KOPT-K1 (cell line): ENCODE measurements at regions not wholly inside any gene's neighbourhood (a gene's known extent, or its start where the extent isn't known, plus 50 kb on each side); places are given as distances from the start of the nearest gene placed in this dataset.

Experiments
- H3K27ac ChIP-seq: fragments of 200-600 bp; sonication (generic); 2 replicates; pipeline ENCODE4 v1.5.1; 2016; ENCODE audit warnings: antibody characterized with exemption, mild to moderate bottlenecking, low read depth, low read length; ENCODE audit not compliant: poor library complexity, severe bottlenecking
- H3K36me3 ChIP-seq: fragments of 200-600 bp; sonication (generic); 2 replicates; pipeline ENCODE4 v1.5.1; 2017; ENCODE audit warnings: antibody characterized with exemption, mild to moderate bottlenecking, low read length, moderate library complexity; ENCODE audit not compliant: insufficient read depth
- H3K9me3 ChIP-seq: fragments of 200-600 bp; sonication (generic); 2 replicates; pipeline ENCODE4 v1.5.1; 2017; ENCODE audit warnings: antibody characterized with exemption, low read length, mild to moderate bottlenecking; ENCODE audit not compliant: insufficient read depth, poor library complexity, severe bottlenecking

DNA sequence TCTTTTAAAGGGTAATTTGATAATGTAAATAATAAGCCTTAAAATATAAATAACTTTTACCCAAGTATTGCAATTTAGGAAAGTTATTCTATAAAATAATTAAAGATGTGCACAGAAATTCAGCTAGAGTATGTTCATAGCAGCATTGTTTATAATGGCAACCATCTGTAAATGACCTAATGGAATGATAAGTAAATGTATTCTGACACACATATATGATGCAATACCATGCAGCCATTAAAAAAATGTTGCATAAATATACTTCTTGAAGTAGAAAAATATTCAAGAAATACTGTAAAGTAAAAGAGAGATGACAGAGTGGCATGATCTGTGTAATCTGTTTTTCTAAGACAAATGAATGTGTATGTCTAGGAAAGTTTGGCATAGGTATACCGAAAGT is 545.7 kb downstream of the ZEB2 start:
- Histone ChIP-seq H3K36me3 (no peaks in the 10 kb centered on the region), H3K27ac (no peak overlapping the region), H3K9me3 (no peaks in the 10 kb centered on the region)

DNA sequence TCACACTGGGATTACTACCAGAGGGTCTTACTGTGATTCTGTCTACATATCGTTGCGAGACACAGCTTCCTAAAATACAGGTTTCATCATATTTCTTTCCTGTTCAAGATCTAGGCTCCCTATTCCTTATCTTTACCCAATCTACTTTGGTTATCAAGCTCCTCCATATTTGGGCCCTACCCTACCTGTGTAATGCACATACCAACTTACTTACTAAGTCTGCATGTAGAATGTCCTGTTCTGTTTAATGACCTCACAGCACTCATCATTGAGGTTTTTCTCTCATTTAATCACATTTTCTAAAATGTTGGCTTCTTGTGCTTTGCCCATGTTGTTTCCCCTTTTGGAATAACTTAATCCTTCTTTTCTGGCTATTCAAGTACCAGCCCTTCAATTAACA is 551.1 kb downstream of the ZEB2 start:
- no peaks in the 10 kb centered on the region for H3K9me3 ChIP-seq
- H3K36me3 ChIP-seq, result no peaks in the 10 kb centered on the region

DNA sequence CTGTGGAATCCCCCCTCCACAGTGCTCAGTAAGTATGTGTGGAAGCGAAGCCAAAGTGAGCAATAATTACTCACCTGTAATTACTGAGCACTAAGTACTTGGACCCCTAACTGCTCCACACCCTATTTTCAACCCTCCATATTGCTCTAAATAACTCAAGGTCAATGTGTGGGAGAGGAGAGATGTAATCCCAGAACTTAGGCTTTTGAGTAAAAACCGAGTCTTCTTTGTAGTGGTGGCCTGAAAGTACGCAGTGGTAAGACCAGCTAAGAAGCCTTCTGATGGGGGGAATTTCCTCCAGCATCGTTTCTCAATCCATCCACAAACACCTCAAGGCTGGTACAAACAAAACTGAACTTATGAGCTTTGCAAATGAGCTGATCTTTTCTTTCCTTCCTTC is 551.6 kb downstream of the ZEB2 start:
- Histone ChIP-seq H3K36me3 (no peaks in the 10 kb centered on the region), H3K9me3 (no peaks in the 10 kb centered on the region), H3K27ac (no peak overlapping the region)

More for the DNA sequence above, 551.1 kb downstream of the ZEB2 start:
- H3K27ac ChIP-seq, result no peak overlapping the region

DNA sequence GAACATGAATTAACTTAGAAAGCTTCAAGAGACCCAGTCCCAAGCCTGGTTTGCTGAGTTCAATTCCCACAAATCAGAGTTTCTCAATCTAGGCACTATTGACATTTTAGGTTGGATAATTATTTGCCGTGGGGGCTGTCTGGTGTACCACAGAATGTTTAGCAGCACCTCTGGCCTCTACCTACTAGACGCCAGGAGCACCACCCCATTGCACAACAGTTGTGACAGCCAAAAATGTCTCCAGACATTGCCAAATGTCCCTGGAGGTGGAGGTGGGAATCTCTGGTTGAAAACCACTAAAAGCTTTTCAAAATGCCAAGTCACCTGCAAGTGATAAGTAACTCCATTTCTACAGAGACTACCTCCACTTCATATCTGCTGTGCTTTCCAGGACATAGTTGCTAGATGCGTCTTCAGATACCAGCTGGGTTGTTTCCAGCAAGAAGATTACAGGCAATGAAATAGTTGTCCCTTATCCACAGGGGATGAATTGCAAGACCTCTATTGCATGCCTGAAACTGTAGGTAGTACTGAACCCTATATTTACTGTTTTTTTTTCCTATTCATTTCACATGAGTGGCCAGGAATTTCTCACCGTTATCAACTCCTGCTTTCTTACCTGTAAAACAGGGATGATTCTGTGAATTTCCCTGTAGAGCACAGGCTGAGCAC is 554.3 kb downstream of the ZEB2 start:
- Histone ChIP-seq H3K36me3 (no peaks in the 10 kb centered on the region), H3K9me3 (no peaks in the 10 kb centered on the region), H3K27ac (no peak overlapping the region)

DNA sequence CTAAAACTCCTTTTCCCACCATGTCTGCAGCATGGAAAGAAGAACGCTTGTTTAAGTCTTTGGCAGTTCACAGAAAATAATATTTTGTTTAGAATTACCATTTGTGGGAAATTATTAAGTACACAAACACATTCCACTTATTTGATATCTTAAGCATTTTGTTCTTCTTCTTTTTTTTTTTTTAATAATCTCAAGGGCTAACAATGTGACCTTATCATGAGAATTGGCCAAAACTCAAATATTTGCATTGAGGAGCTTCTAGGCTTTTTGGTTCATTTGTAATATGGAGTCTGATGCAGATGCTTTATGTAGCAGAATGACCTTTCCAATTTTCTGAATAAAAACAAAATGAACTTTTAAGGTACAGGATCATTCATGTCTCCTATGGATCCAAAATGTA is 555.0 kb downstream of the ZEB2 start:
- H3K9me3 ChIP-seq, result no peaks in the 10 kb centered on the region
- H3K36me3 ChIP-seq, result no peaks in the 10 kb centered on the region
- no peak overlapping the region for H3K27ac ChIP-seq

DNA sequence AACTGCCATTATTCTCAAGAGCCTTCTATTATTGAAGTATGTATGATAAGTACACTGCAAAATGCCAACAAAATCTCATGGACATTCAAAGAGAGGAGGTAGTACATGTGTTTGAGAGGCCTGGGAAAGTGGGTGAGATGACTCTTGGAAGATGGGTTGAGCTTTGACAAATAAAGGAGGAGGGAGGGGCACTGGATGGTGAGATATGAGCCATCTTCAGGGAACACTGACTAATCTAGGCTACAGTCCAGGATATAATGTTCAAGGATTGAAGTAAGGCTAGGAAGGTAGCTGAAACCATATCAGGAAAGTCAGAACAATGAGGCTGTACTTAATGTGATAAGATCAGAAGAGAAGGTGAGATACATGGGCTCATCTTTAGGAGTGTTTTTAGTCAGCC is 559.7 kb downstream of the ZEB2 start:
- no peaks in the 10 kb centered on the region for H3K9me3 ChIP-seq
- no peaks in the 10 kb centered on the region for H3K36me3 ChIP-seq
- H3K27ac ChIP-seq, result no peak overlapping the region

DNA sequence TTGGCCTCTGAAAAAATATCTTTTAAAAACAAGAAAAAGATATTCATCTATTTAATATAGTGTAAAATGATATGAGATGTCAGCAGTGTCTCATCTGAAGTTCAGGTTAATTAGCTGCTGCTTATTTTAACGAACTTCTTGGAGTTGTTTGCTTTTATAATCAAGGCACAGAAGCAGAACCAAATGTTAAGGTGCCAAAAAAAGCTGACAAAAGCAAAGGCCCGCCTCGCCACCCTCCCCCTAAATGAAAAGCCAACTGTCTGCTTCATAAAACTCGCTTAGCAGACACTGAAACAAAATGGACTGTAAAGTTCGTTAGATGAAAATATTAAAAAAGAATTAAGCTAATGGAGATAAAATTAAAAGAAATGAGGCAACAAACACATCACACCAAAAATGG is 562.6 kb downstream of the ZEB2 start:
- Histone ChIP-seq H3K36me3 (no peaks in the 10 kb centered on the region), H3K9me3 (no peaks in the 10 kb centered on the region), H3K27ac (no peak overlapping the region)

DNA sequence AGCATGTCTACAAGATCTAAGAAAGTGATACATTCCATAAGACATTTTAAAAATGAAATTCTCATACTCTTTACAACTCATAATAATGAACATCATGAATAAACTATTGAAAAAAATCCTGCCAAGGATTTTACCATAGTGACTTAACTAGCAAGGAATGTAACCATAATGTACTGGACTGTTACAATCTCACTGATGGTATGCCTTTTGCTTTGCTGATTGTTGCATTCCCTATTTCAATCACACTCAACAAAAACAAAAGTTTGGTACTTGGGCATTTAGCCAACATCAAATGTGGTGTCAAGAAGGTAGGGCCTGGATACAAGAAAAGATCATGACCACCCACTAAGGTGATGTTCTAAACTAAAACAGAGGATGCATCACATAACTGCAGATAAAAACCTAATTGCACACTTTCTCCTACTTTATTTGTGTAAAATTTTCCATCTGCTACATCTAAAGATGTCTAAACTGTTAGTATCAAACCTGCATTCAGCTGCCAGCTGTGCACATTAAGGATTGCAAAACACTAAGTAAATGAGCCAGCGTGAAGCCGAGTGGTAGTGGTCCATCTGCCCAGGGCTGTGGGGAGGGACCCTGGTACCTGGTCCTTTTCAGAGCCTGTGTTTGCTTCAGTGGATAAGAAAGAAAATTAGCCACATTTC is 564.4 kb downstream of the ZEB2 start:
- H3K36me3 ChIP-seq, result no peaks in the 10 kb centered on the region
- H3K9me3 ChIP-seq, result no peaks in the 10 kb centered on the region
- no peak overlapping the region for H3K27ac ChIP-seq

DNA sequence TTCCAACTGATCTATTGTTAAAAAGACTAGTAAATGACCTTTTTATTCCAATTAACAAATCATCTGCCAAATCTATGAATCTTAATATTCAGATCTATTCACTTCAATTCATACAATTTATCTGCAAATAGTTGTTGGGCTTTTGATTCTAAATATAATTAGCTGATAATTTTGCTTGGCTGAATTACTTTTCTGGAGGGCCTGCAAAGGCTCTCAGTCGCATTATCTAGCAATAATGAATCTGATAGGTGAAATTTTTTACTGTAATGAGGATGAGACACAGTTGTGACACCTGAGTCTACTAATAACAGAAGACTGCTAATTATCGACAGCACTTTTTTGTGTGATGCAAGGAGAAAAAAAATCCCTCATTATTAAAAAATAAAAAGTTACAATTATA is 565.1 kb downstream of the ZEB2 start:
- H3K9me3 ChIP-seq, result no peaks in the 10 kb centered on the region
- H3K36me3 ChIP-seq, result no peaks in the 10 kb centered on the region
- no peak overlapping the region for H3K27ac ChIP-seq

DNA sequence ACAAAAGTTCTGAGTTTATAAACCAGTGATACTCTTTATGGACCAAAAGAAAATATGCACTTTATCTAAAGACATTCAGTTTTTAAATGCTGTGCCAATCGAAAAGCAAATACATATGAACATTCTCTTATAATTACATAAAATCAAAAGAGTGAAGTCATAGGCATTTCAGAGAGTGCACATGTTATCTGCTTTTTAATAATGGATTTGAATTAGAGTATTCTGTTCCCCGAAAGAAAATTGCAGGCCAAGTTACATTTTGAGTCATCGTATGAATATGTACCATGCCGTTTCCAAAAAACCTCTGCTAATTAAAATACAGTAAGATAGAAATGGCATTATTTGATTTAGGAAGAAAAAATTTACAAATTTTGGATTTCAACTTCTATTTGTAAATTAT is 565.7 kb downstream of the ZEB2 start:
- Histone ChIP-seq H3K27ac (no peak overlapping the region), H3K36me3 (no peaks in the 10 kb centered on the region), H3K9me3 (no peaks in the 10 kb centered on the region)

DNA sequence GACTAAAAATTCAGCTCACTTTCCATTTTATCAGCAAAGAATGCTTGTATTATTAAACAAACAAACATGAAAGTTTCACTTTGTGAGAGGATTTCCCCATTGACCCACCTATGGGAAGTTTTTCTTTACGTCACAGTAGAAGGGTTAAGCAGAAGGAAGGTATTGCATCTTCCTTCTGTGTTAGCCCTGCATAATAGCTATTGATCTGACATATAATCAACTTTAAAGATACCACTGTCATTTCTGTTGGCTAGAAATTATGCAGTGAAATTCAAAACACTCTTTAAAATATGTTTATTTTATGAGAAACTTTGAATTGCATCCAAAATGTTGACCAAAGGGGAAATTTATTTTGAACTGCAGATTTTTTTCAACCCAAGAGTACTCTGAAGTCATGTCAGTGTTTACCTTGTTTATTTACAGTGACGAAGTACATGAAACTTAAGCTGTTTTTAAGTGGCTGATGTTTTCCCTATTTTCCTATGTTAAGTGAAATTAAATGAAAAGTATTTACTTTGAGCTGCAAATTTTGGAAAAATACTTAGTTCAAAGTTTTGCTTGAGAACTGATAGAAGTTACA is 566.4 kb downstream of the ZEB2 start:
- no peaks in the 10 kb centered on the region for H3K9me3 ChIP-seq
- no peak overlapping the region for H3K27ac ChIP-seq
- no peaks in the 10 kb centered on the region for H3K36me3 ChIP-seq

DNA sequence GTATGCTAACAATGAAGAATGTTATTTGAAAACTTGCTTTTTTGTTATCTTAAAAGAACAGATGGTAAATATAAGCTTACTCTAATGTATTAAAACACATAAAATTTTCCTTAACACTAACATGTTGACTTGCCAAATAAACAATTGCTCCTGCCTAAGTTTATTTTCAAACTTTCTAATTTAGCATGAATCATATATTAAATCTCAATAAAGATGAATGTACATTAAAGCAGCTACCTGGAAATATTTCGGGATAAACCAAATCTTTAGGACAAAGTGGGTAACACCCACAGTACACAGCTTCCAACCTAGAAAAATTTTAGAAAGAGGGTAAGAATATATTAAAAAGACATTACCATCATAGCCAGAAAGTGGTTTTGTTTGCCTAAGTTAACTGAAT is 567.4 kb downstream of the ZEB2 start:
- H3K9me3 ChIP-seq, result no peaks in the 10 kb centered on the region
- H3K27ac ChIP-seq, result no peak overlapping the region

DNA sequence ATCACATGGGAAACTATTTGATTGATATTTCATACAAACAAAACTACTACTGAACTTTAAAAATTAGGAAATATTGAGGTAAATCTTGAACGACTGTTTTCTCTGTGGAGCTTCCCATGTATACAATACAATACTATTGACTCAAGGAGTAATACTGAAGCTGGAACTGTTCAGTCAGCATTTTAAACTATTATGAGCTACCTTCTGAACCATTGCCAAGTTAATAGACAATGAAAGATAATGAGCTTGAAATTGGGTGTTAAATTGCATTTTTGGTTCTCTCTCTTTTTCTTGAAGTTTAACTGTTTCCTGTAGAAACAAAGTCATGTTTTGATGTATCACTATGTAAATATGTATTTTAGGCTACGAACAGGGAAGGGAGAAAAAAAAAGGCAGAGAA is 569.2 kb downstream of the ZEB2 start:
- H3K27ac ChIP-seq, result no peak overlapping the region
- no peaks in the 10 kb centered on the region for H3K36me3 ChIP-seq
- H3K9me3 ChIP-seq, result no peaks in the 10 kb centered on the region

More for the DNA sequence above, 567.4 kb downstream of the ZEB2 start:
- no peaks in the 10 kb centered on the region for H3K36me3 ChIP-seq

DNA sequence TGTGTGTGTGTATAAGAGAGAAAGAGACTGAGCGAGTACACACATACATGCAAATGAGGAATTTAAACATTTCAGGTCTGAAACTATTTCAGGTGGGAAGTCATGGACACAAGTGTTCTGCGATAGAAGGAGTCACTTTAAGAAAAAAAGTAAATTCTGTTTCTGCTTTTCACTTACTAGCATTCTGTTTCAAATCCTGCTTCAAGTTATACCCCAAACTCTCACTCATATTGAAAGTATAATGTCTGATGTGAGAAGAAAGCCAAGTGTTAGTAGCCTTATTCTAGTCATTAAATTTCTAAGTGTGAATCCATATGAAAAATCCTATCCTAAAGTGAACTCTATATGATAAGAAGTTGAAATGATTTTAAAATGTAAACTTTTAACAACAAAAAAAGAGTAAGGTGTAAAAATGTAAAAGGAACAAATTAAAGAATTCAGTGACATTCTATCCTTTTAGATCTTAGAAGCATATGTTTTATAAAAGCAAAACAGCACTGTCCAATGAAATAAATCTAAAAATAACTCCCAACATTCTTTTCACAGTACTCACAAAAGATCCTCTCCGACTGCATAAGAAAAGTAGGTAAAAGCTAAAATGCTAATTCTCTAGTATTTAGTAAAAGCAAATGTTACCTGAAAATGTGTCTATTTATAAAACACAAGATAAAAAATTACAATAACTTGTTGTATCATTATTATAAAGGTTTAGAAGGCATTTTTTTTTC is 570.6 kb downstream of the ZEB2 start:
- no peaks in the 10 kb centered on the region for H3K9me3 ChIP-seq
- no peak overlapping the region for H3K27ac ChIP-seq
- no peaks in the 10 kb centered on the region for H3K36me3 ChIP-seq

DNA sequence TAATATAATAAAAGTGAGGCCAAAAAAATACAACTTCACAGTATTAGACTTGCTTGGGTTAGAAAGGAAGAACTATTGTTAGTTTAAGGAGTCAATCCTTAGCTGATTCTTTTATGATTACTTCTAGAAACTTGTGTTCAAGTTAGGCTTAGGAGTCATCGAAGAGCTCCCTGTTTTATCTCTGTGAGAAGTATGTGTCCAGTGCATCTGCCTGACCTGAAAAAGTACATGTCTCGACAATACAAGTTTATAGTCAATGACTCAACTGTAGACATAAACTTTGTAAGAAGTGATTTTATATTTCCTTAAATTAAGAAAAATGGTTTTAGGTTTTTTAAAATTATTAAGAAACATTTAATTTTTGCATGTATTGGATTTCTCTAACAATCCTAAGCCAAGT is 571.2 kb downstream of the ZEB2 start:
- H3K27ac ChIP-seq, result no peak overlapping the region
- no peaks in the 10 kb centered on the region for H3K36me3 ChIP-seq
- H3K9me3 ChIP-seq, result no peaks in the 10 kb centered on the region
